HG02970 (cell line): ENCODE measurements at regions not wholly inside any gene's neighbourhood (a gene's known extent, or its start where the extent isn't known, plus 50 kb on each side); places are given as distances from the start of the nearest gene placed in this dataset.
"Not testable (repeated sequence)": the region's sequence is repeated elsewhere in the genome, so short reads cannot be mapped to it uniquely, and the experiment has no call there.

Experiments
- ATAC-seq: cut with Tn5 transposase; IDR thresholded peaks from one replicate; pipeline ENCODE4 v1.9.1; 2021; ENCODE audit warnings: mild to moderate bottlenecking, moderate library complexity, moderate number of reproducible peaks; ENCODE audit not compliant: unreplicated experiment, low FRiP score

- no peak for ATAC-seq
These were observed 182.2 kb downstream of the IGLL1 start for GRCh38 chr22:23397613-23398567.

- no peak for ATAC-seq
These were observed 183.0 kb downstream of the IGLL1 start for GRCh38 chr22:23397008-23397612.

GRCh38 chr22:23396362-23397007 is 183.6 kb downstream of the IGLL1 start:
- ATAC-seq, result no peak

GRCh38 chr22:23395530-23396361 is 184.3 kb downstream of the IGLL1 start:
- ATAC-seq, result no peak

- ATAC-seq, result no peak
These were observed 185.4 kb downstream of the IGLL1 start for GRCh38 chr22:23394525-23395326.

GRCh38 chr22:23393721-23394320 is 186.3 kb downstream of the IGLL1 start:
- ATAC-seq, result no peak

- ATAC-seq, result not testable (repeated sequence)
These were observed 186.9 kb downstream of the IGLL1 start for GRCh38 chr22:23393199-23393598.

- no peak for ATAC-seq
These were observed 187.5 kb downstream of the IGLL1 start for GRCh38 chr22:23392420-23393121.

- no peak for ATAC-seq
These were observed 189.1 kb downstream of the IGLL1 start for GRCh38 chr22:23391022-23391421.

- no peak for ATAC-seq
These were observed 190.6 kb downstream of the IGLL1 start for GRCh38 chr22:23389271-23390071.

- no peak for ATAC-seq
These were observed 191.6 kb downstream of the IGLL1 start for GRCh38 chr22:23388517-23388890.

- no peak for ATAC-seq
These were observed 192.1 kb downstream of the IGLL1 start for GRCh38 chr22:23387827-23388516.

GRCh38 chr22:23386822-23387580 is 193.1 kb downstream of the IGLL1 start:
- ATAC-seq, result no peak

- no peak for ATAC-seq
These were observed 194.1 kb downstream of the IGLL1 start for GRCh38 chr22:23385678-23386631.

- no peak for ATAC-seq
These were observed 195.0 kb downstream of the IGLL1 start for GRCh38 chr22:23384923-23385677.
